K562 (cell line): ENCODE measurements at regions not wholly inside any gene's neighbourhood (a gene's known extent, or its start where the extent isn't known, plus 50 kb on each side); places are given as distances from the start of the nearest gene placed in this dataset.

Source experiments
- EZH2 ChIP-seq: IDR thresholded peaks from 2 replicates; pipeline ENCODE4 v1.6.1; 2012; ENCODE audit warnings: low read depth, mild to moderate bottlenecking, inconsistent platforms, low read length, borderline replicate concordance
- POLR2A ChIP-seq: fragments of 450-650 bp; conservative IDR thresholded peaks from 2 replicates; pipeline ENCODE4 v1.6.1; 2016
- TBL1XR1 ChIP-seq, 2 experiments: IDR thresholded peaks; 2 replicates each; pipeline ENCODE4 v1.6.1; 2012; ENCODE audit warnings: improper control_type of control experiment in 2 of 2, low read length in 2 of 2, mild to moderate bottlenecking in 1 of 2
- TCFL5 ChIP-seq: fragments of 250-450 bp; sonication (Bioruptor Pico); conservative IDR thresholded peaks from 2 replicates; pipeline ENCODE4 v1.6.1; 2021; ENCODE audit warnings: mild to moderate bottlenecking, moderate library complexity, matching md5 sums
- ZNF41 ChIP-seq: fragments of 250-450 bp; sonication (Bioruptor Pico); conservative IDR thresholded peaks from 2 replicates; pipeline ENCODE4 v1.4.0; 2020; ENCODE audit warnings: mild to moderate bottlenecking
- TF ChIP-seq, protein P1 (sequence below), 3 experiments: IDR thresholded peaks in 2 of 3; conservative IDR thresholded peaks in 1 of 3; 2 replicates each; pipeline ENCODE4 v1.5.1; 2011 to 2012; ENCODE audit warnings: low read length in 3 of 3, mild to moderate bottlenecking in 3 of 3, control low read depth in 2 of 3, improper control_type of control experiment in 1 of 3, inconsistent platforms in 1 of 3, low read depth in 1 of 3, mixed read lengths in 1 of 3, moderate library complexity in 1 of 3; ENCODE audit not compliant: insufficient read depth in 2 of 3

DNA sequence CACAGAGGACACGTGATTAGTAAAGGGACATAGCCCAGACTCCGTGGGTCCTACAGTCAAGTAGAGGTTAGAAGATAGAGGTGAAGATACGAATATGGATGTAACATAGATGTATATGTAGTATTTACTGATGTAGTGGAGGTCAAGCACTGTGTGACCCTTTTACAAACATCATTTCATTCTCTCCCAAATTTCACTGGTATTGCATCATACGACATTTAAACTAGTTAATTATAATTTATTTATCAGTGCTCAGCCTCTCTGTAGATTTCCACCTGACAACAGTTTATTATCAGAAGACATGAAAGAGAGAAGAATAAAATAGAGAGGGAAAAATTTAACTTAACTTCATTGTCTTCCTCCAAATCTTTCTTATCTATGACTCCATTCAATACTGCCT lies 927.9 kb upstream of the TMEM132C start:
- TF ChIP-seq TBL1XR1 (IDR thresholded peaks at IDR 0.05; ENCODE audit: low read length in 2 of 2) (no peak), ZNF41 (no peak), EZH2 (no peak), TCFL5 (CRISPR knock-in tag) (no peak), POLR2A (no peak)
- TF ChIP-seq, protein P1, sequence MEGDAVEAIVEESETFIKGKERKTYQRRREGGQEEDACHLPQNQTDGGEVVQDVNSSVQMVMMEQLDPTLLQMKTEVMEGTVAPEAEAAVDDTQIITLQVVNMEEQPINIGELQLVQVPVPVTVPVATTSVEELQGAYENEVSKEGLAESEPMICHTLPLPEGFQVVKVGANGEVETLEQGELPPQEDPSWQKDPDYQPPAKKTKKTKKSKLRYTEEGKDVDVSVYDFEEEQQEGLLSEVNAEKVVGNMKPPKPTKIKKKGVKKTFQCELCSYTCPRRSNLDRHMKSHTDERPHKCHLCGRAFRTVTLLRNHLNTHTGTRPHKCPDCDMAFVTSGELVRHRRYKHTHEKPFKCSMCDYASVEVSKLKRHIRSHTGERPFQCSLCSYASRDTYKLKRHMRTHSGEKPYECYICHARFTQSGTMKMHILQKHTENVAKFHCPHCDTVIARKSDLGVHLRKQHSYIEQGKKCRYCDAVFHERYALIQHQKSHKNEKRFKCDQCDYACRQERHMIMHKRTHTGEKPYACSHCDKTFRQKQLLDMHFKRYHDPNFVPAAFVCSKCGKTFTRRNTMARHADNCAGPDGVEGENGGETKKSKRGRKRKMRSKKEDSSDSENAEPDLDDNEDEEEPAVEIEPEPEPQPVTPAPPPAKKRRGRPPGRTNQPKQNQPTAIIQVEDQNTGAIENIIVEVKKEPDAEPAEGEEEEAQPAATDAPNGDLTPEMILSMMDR (IDR thresholded peaks at IDR 0.05 in 2 of 3, conservative IDR thresholded peaks at IDR 0.05 in 1 of 3; ENCODE audit: insufficient read depth in 2 of 3, low read depth in 1 of 3, low read length in 3 of 3), result no peak
